GM10248 (cell line): ENCODE measurements at regions not wholly inside any gene's neighbourhood (a gene's known extent, or its start where the extent isn't known, plus 50 kb on each side); places are given as distances from the start of the nearest gene placed in this dataset.

ENCODE experiments used
- CTCF ChIA-PET: fragments of 300-600 bp; sonication (Branson Sonifier 250); formaldehyde crosslinking; extraction: SDS; loops from one replicate; lab custom pipeline; 2021; ENCODE audit warnings: antibody characterized with exemption; lab: Yijun Ruan, JAX
- POLR2A ChIA-PET: fragments of 350-650 bp; sonication (Branson Sonifier 250); formaldehyde crosslinking; extraction: SDS; loops from one replicate; lab custom pipeline; 2020; ENCODE audit warnings: antibody characterized with exemption; lab: Yijun Ruan, JAX
- DNase-seq: peaks from one replicate; pipeline ENCODE4 v3.0.0; 2012; ENCODE audit errors: extremely low spot score
- CTCF ChIP-seq: IDR thresholded peaks from 2 replicates; pipeline ENCODE4 v1.5.1; 2012; ENCODE audit warnings: mild to moderate bottlenecking, low read depth; ENCODE audit errors: extremely low read depth, missing control alignments, control extremely low read depth

GRCh38 chr1:108072776-108073175, 107.8 kb upstream of the VAV3 start:
- no peak for DNase-seq
- POLR2A ChIA-PET = no interaction called here
- CTCF ChIA-PET = no interaction called here
- TF ChIP-seq CTCF = no peak

DNA sequence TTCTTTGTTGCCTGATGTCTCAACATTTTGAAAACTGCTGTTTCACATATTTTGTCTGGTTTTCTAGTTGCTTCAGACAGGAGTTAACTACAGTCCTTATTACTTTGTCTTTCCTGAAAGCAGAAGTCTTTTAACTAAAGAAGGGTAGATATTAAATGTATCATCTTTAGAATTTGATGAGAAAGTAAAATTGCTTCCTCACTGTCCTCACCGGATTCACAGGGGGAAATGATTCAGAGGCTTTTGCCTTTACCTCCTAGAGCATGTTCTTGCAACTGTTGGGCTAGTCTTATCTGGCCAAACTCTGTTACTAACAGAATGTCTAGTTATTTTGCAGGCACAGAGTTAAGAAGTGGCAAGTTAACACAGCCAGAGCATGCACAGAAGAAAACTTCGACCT, 107.2 kb upstream of the VAV3 start:
- POLR2A ChIA-PET = no interaction called here
- no peak for DNase-seq
- no peak for TF ChIP-seq CTCF
- CTCF ChIA-PET = no interaction called here

DNA sequence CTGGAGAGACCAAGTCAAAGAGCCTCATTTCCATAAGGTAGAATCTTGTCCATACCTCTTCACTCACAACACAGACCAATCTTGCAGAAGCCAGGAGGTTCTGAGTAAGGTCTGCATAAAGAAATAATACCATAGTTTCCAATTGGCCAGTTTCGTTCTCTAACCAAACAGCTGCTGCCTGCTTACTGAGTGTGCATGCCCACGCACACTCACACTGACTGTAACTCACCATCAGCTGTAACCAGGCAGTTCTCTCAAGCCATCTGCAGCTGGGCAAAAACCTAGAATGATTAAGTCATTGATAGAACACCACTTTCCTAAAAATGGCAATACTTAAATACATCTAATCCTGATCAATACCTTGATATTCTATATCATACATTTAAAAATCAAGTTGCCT, 106.6 kb upstream of the VAV3 start:
- TF ChIP-seq CTCF = no peak
- POLR2A ChIA-PET = no interaction called here
- CTCF ChIA-PET = interaction anchor here (0.8 to 1.2 kb wide), 2 partner anchors 10 to 289 kb away, joined by 3 read pairs; no protein-coding TSS in a partner anchor
- no peak for DNase-seq

DNA sequence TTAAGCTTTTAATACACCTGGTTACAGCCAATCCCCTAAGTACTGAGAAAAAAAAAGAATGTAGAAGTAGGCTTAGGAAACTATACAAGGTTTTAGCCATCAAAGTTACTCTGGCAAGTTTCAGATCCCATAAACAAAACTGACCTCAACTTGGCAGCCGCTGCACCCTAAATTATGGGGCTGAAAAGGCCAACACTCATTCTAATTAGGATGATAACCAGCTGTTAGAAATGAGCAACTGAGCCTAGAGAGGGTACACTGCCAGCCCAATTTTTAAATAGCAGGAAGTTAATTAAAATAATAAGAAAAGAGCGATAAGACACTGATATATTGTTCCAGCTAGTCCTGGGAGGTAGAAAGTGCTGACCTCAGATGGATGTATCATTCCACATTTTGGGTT, 105.7 kb upstream of the VAV3 start:
- ChIA-PET CTCF (interaction anchor here (0.8 to 1.2 kb wide), 2 partner anchors 11 to 288 kb away, joined by 3 read pairs; no protein-coding TSS in a partner anchor), POLR2A (no interaction called here)
- TF ChIP-seq CTCF = no peak
- DNase-seq = no peak

DNA sequence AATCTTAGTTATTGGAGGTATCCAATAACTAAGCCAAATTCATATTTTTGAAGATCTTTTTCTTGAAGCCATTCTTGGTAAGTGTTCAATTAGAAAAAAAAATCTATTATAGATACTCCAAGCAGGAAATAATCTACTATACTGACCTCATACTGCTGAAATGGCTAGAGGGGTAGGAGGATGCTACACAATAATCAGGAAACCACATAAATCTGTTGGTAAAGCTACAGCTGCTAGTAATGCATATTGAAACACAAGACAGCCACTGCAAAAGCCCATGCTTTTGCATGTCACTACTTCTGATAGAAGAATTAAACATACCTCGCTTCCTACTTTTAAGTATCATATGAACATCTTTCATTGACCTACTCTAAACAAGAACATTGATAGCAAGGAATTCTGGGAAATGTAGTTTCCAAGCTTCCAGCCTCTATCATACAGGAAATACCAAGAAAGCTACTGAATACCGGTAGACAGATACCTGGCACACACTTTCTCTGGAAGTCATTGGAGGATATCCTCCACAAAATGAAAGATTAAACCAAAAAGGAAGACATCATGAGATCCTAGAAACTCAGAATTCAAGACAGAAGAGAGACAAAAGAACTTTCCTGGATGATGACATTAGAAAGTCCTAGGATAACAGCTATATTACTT, 103.0 kb upstream of the VAV3 start:
- TF ChIP-seq CTCF = no peak
- ChIA-PET CTCF (no interaction called here), POLR2A (no interaction called here)
- no peak for DNase-seq

- no peak for TF ChIP-seq CTCF
- POLR2A ChIA-PET = no interaction called here
- CTCF ChIA-PET = no interaction called here
- no peak for DNase-seq
Measured at GRCh38 chr1:108066808-108067207, 101.8 kb upstream of the VAV3 start.
